ENCODE measurements at regions not wholly inside any gene's neighbourhood (a gene's known extent, or its start where the extent isn't known, plus 50 kb on each side); places are given as distances from the start of the nearest gene placed in this dataset.

DNA sequence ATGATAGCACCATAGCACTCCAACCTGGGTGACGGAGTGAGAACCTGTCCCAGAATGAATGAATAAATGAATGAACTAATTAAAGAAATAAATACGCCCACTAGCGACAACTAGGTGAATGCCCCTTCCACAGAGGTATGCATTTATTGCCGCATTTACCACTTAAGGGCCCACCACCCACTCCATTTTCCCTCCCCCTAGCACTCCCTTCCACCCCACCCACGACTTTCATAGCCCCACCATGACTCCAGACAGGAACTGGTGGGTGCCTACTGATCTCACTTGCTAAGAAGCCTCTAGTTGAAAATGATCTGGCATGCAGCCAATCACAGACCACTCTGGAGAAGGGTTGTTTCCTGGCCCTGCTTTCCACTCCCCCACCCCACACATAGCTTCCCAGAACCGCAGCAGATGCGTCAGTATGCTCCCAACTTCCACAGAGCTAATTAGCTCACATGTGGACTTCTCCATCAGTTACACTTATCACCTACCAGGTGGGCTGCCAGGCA, 167.6 kb downstream of the WT1 start:
- DNase-seq (ENCODE audit: low spot score), result no peak

DNA sequence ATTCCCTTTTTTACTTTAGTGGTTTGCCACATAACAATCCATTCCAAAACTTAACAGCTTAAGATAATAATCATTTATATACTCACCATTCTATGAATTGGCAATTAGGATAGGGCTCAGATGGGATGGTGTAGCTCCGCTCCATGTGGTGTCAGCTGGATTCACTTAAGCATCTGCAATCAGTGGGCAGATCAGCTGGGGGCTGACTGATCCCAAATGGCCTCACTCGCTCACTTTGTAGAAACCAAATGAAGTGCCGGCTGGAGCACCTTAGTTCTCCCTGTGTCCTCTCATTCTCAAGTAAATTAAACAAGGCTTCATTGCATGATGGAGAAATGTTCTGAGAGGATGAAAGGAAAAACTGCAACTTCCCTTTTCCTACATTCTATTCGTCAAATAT, 161.4 kb downstream of the WT1 start:
- DNase-seq (ENCODE audit: low spot score), result no peak

DNA sequence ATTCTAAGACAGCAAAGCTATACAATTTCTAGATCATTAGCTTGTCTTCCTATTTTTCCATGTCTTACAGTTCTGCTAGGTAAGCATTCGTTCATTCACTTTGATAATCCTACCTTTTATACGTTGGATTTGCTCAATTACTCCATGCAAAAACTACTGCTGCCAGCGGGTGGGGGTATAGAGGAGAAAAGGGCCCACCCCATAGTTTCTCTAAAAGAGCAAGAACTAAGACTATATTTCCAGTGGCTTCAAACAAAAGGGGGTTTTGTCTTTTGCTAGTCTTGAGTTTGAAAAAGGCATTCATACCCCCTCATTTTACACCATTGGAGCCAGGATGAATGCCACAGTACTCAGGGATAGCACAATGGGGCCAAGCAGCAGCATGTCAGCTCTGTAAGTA, 155.7 kb downstream of the WT1 start:
- DNase-seq (ENCODE audit: low spot score), result no peak

DNA sequence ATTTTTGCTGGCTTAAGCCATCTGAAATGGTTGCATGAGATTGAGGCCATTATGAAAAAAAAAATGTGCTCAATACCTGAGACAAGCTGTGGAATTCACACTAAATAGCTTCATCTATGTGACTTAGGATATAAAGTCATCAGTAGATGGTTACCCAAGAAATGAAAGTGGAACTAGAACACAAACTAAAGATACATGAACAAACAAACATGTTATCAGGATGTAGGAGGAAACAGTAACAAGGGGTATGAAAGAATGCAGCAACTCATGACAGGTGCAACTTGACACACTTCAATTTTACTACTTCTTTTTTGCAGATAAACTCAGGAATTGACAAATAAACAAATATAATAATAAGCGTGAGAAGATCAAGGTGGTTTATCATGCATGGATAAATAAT, 155.0 kb downstream of the WT1 start:
- DNase-seq (ENCODE audit: low spot score), result no peak

DNA sequence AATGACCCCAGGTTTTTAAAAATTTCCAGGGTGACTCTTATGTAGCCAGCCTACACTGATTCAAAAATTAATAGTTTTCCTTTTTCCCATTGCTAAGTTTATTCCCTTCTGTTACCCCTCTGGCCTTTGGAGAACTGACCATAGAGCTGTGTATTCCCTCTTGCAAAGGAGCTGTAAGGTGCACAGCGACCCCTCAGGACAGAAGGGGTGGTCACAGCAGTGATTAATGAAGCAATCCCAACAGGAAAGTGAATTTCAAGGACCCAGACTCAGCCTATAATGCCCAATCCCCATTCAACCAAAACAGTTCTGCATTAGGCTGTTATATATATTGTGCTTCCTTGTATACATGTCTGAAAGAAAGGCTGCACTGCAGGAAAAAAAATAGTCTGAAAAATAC, 147.1 kb downstream of the WT1 start:
- DNase-seq (ENCODE audit: low spot score), result no peak

DNA sequence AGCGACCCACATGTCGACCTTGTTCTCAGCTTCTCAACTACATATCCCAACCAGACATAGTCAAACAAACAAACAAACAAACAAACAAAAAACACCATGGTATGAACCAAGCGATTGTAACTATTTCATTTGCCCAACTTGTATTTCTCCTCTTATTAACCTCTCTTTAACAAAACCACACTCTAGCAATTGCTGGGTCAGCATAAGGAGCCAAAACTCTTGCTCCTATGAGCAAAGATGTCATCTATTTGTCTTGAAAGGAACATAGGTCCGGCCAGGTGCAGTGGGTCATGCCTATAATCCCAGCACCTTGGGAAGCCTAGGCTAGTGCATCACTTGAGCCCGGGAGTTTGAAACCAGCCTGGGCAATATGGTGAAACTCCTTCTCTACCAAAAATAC, 145.6 kb downstream of the WT1 start:
- DNase-seq (ENCODE audit: low spot score), result no peak

DNA sequence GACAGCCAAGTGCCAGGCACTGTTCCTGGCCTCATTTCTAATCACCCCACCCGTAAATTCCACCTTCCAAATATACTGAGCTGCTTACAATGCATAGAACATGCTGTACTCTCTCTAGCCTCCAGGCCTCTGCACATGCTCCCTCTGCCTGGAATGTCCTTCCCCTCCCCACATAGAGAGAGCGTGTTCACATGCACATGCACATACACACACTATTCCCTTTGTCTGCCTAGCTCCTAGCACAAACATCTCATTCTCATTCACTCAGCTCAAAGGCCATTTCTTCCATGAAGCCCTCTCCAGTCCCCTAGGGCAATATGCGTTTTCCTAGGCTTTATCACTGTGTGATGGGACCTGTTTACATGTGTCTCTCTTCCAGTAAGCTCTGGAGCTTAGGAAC, 144.6 kb downstream of the WT1 start:
- no peak for DNase-seq (ENCODE audit: low spot score)

DNA sequence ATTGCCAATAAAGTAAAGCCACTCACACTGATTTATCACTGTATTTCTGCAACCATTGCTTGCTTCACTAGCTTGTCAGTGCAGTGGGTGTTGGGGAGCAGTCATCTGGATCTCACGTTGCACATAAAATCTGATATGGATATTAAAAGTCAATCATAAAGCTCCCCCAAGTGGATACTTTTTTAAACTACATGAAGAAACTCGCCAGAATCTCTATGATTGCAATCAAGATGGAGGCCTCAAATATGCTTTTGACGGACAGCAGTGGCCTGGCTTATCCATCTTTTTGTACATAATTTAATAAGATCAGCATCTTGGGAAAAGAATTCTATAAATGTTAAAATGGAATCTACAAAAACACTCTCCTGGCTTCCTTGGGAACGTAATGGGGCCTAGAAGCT, 137.7 kb downstream of the WT1 start:
- no peak for DNase-seq (ENCODE audit: low spot score)

DNA sequence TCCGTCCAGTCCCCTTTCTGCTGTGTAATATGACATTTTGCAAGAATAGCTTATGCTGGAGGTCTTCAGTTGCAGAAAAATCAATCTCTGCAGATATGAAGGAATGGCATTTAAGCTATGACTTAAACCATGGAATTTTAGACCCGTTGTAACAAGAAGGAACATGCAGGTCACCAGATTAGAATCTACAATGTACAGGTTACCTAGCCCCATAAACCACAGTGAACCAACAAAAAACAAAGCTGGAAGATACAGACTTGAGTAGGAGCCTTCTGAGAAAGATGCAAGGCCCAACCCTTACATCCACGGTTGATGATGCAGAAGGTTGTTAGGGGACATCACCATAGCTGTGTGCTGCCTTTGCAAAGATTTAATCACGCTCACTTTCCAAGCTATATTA, 132.5 kb downstream of the WT1 start:
- no peak for DNase-seq (ENCODE audit: low spot score)

DNA sequence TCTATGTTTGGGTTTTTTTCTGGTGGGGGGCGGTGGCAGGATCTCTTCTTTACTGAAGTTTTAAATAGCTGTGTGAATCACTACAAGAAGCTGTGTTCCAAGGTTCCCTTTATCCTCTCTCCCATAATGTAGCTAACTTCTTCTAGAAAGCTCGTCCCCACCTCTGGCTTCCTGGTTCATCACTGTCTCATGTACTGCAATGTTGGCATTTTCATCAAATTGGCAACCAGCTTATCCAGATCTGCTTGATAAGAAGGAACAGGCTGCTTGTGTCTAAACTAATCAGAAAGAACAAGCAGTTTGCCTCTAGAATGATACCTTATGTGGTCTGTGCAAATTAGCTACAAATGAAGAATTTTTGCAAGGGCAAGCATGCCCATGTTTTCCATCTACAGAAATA, 130.8 kb downstream of the WT1 start:
- no peak for DNase-seq (ENCODE audit: low spot score)

DNA sequence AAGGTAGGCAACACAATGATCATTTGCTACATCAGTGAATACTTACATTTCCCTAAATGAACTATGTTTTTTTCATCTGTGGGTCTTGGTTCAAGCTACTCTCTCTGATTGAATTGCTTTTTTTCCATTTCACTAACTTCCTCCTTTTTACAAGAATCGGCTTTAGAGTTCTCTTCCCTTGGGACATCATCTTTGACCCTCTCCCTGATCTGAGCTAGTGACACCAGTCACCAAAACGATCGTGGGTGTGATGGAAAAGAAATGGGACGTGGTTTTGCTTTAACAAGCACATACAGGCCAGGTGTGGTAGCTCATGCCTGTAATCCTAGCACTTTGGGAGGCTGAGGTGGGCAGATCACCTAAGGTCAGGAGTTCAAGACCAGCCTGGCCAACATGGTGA, 129.9 kb downstream of the WT1 start:
- no peak for DNase-seq (ENCODE audit: low spot score)

DNA sequence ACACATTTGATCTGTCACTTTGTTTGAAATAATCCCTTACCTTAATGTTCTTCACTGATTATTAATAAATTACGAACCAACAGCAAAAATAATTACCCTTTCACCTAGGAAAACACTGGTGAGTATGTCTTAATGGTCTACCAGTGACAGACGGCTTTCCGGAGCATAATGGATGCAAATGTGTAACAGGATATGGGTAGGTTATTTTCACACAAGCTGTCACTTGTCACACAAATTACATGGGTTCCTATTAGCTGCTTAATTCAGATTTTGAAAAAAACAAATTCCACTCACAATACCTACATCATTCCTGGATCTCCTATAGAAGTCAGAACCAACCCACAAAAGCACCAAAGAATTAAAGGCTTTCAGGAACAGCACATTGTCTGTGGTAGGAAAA, 127.9 kb downstream of the WT1 start:
- DNase-seq (ENCODE audit: low spot score), result no peak

DNA sequence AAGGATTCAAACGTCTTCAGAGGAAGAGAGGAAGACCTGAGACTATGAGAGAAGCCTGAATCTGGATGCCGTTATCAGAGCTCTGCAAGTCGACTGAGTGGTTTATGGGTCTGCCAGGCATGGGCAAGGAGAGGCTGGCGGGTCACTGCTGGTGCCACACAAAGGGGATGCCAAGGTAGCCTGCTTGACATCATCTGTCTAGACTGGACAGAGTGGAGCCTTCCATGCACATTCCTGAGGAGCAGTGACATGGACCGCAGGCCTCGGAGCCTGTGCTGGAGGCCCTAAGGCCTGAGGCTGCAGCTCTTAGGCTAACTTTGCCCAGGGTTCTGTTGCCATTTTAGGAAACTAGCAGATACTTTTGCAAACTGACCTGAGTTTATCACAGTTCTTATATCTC, 127.4 kb downstream of the WT1 start:
- no peak for DNase-seq (ENCODE audit: low spot score)

DNA sequence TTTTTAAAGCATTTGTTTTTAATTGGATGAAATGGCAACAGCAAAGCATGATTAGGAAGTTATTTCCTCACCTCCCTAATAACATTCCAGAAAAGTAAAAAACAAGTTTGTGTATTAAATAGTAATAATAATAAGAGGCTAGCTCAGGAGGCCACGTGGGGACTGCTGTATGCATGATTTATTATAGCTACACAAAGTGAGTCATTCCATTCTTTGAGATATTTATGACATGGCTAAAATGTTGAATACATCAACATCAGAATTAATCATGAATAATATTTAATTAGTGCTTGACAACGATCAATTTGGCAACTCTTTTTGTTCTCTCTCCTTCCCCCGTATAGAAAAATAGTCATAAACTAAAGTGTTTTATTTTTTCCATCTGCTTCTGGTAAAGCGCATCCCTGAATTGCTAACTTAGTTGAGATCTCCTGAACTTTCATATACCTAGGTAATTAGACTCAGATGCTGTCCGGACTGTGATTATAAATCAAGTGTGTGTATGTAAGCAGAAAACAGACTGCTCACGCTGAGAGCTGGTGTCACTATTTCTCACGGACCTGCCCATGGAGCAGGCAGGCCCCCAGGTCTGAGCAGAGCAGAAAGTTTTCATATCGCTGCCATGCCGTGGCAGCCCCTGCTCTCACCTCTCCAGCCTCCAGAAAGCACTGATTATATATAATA, 125.7 kb downstream of the WT1 start:
- DNase-seq (ENCODE audit: low spot score), result no peak

DNA sequence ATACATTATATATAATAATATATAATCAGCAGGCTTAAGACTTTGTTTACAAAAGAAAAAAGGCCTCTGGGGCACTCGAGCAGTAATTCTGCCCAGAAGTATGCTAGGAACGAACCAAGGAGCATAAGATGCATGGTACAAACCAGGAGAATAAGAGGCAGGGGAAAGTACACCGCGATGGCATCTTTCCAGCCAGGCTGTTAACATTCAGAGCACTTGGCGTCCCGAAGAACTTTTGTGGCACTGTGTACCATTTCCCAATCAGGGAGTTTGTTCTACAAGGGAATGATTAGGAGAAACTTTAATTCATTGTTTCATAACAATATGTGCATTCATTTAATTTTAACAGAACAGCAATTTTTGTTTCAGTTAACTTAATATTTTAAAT, 125.1 kb downstream of the WT1 start:
- DNase-seq (ENCODE audit: low spot score), result no peak

DNA sequence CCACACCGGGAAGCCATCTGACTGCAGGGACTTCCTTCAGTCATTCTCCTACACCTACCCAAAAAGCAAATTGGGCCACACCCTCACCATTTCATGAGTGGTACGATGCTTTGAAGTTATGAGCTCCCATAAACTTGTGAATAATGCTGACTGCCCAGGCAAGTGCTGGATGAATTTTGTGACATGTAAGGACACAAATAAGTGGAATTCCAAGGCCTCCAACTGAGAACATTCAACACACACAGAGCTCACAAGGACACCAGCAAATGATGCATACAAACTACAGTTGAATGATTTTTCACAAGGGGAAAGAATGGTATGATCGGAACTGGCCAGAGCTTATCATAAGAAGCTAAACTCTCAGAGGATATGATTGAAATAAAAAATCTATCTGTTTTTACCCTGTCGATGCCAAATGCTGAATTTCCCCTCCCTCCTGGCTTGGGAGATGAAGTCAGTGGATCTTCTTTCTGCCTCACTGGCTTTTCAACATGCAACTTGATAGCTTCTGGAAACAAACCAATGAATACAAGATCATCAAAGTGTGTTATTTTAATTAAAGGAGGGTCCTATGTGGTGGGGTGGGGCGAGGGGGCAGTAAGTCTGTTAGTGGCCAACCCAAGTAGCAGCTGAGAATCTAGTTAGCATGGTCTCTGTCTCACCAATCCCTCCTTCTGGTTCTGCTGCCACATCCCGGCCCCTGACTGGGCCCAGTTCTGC, 123.8 kb downstream of the WT1 start:
- no peak for DNase-seq (ENCODE audit: low spot score)

DNA sequence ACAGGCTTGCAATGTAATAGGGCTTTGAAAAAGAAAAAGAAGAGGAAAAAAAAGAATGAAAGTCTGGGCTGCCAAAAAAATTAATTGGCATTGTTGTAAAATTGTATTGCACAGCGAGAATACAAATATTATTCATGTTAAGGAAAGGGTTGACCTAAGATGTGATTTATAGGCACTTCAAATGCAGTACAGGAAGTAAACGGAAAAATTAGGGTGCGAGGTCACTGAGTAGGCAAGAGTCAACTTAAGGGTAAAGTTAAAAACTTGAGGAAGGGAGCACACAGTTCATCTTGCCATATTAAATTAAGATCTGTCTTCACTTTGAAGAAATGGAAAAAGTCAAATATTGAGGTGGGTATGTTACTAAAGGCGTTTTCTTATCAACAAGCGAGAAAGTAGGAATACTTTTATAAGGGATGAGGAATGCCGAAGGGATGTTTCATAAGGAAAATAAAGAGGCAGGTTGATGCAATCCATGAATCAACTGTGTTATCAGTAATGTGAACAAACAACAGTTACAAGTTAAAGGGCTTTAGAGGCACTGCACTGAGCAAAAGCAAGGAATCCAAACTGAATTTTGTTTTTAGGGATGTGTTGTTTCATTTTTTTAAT, 123.0 kb downstream of the WT1 start:
- no peak for DNase-seq (ENCODE audit: low spot score)

DNA sequence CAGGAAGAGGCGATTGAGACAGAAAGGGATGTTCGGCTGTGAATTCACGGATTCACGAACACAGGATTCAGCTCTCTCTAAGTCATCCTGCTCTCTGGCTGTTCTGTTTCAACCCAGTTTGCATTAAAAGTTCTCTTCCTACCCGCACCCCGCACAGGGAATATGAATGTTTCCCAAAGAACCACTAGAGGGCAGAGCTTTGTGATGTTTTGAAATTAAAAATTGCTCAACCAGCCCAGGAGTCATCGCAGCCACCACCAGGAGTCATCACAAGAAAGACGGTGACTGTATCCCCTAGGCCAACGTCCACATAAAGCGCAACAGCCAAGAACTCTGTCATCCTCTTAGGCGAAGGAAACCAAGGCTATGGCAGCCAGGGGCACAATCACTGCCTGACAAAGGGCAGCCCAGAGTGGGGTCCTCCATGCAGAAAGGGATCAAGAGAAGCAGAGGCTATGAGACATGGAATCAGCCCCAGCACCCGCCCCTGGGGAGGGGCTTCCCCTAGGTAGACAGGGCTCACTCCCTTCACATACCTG, 122.4 kb downstream of the WT1 start:
- no peak for DNase-seq (ENCODE audit: low spot score)

DNA sequence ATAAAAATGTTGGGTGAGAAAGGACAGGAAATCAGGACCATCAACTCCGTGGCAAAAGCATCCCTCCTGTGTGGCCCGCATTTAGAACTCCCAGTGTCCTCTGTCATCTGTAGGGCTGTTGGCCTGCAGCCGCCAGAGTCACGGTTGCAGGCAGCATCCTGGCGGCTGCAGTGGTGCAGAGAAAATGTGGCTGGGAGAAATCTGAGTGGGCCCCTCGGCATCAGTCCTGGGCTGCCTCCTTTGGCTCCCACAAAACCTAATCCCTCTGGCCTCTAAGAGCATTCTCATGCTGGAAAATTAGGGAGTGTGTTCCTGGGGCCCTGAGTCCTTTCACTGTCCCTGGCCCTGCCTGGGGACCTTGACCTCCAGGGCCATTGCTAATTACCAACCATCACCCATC, 121.9 kb downstream of the WT1 start:
- DNase-seq (ENCODE audit: low spot score), result no peak

DNA sequence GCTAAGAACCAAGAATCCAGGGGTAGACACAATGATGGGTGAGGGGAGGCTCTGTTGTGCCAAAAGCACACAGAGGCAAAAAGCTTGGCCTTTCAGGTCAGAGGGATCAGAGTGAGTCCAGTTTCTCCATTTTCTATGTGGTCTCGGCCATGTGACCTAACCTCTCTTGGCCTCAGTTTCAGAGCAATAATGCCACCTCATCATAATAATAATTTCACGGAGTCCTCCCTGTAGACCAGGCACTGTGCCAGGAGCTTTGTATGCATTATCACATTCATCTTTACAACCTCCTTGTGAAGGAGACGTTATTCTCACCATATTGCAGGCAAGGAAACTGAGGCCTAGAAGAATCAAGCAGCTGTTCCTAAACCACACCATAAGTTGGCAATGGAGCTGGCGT, 120.2 kb downstream of the WT1 start:
- DNase-seq (ENCODE audit: low spot score), result no peak

DNA sequence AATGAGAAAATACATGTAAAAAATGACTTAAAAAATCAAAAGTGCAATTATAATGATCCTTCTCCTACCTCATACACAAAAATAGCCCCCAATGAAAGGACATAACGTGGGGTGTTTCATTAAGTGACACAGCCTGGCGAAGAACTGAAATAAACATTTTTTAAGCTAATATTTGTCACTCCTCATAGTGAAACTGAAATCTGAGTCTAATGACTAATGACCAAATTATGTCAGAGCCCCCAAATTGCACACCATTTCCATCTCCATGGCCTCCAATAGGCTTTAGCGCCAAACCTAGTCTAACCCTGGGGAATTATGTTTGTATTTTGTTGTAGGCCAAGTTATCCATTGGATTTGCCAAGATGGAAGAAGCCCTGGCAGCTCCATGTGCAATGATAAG, 119.1 kb downstream of the WT1 start:
- DNase-seq (ENCODE audit: low spot score), result no peak

DNA sequence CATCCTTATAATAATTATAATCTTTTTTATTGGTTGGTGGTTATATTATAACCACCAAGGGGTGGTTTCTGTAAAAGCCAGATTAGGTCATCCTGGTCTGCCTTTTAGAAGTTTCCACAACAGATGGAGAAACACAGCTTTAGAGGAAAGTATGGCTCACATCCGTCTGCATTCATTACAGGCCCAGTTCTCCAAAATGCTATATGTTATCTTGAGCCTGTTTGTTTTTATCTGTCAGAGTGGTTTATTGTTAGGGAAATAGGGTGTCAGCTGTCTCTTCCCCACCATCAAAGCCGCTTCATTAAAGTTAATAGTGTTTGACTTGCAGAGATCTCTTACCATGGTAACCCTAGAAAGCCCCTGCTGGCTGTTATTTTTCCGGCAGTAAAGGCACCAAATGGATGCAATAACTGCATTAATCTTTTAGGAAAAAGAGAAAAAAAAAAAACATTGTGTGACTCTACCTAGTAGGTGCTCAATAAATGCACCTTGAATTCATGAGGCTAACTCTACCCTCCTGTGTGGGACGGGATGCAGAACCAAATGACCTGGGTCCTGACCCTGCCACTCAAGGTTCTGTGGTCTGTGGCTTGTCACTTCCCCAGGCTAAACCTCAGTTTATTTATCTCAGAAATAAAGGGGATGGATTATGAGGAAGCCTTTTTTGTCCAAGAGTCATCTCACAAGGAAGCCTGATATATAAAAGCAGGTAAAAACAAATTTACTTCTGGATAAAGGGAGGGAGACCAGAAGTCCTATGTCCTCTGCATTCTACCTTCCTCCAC, 118.3 kb downstream of the WT1 start:
- no peak for DNase-seq (ENCODE audit: low spot score)
